Heart left ventricle (tissue), 16 donors: ENCODE measurements at regions not wholly inside any gene's neighbourhood (a gene's known extent, or its start where the extent isn't known, plus 50 kb on each side); places are given as distances from the start of the nearest gene placed in this dataset.
"Not testable (repeated sequence)": the region's sequence is repeated elsewhere in the genome, so short reads cannot be mapped to it uniquely, and the experiment has no call there.

Source experiments
- ATAC-seq, 4 donors: fragments of 200-7000 bp; cut with Tn5 transposase; one replicate each; pipeline ENCODE4 v1.9.1; 2020 to 2022; ENCODE audit warnings: moderate library complexity in 4 of 4, mild to moderate bottlenecking in 3 of 4, moderate number of reproducible peaks in 1 of 4
- DNase-seq, 5 donors: peaks; one replicate each; pipeline ENCODE4 v3.0.0-alpha.2; 2020
- H3K27ac ChIP-seq, 12 donors: fragments of 200-600 bp; sonication (generic) in 4 of 12; one replicate each; pipeline versions ENCODE4 v1.5.0 to v1.8.0; 2016 to 2022; ENCODE audit warnings: mild to moderate bottlenecking in 2 of 12
- H3K27me3 ChIP-seq, 9 donors: fragments of 200-600 bp; sonication (generic) in 2 of 9; one replicate each; pipeline versions ENCODE4 v1.5.1 to v1.8.0; 2016 to 2022; ENCODE audit warnings: mild to moderate bottlenecking in 3 of 9
- H3K36me3 ChIP-seq, 9 donors: fragments of 200-600 bp; sonication (generic) in 2 of 9; one replicate each; pipeline versions ENCODE4 v1.5.0 to v1.8.0; 2018 to 2022; ENCODE audit warnings: mild to moderate bottlenecking in 2 of 9
- H3K4me1 ChIP-seq, 12 donors: fragments of 200-600 bp; sonication (generic) in 4 of 12; one replicate each; pipeline versions ENCODE4 v1.5.0 to v1.8.0; 2016 to 2022; ENCODE audit warnings: mild to moderate bottlenecking in 3 of 12
- H3K4me3 ChIP-seq, 12 donors: fragments of 200-600 bp; sonication (generic) in 4 of 12; one replicate each; pipeline versions ENCODE4 v1.5.0 to v1.8.0; 2017 to 2022; ENCODE audit warnings: mild to moderate bottlenecking in 9 of 12, moderate library complexity in 4 of 12
- H3K9me3 ChIP-seq, 12 donors: fragments of 200-600 bp; sonication (generic) in 4 of 12; one replicate each; pipeline versions ENCODE4 v1.5.0 to v1.8.0; 2016 to 2022; ENCODE audit warnings: mild to moderate bottlenecking in 1 of 12
- POLR2A ChIP-seq, 2 donors: fragments of 450-650 bp; IDR thresholded peaks; one replicate each; pipeline ENCODE4 v1.6.1; 2017; ENCODE audit warnings: antibody characterized with exemption in 2 of 2, mild to moderate bottlenecking in 2 of 2, moderate library complexity in 2 of 2
- WGBS, 4 donors: extraction: QIAGEN DNeasy Blood & Tissue Kit in 2 of 4; methylation state at CpG; one replicate each; pipeline versions ENCODE4 v1.1.5 to v1.1.7; 2013 to 2018; 5-methylcytosine and 5-hydroxymethylcytosine counted together
- intact Hi-C, 10 donors: fragments of 100-400 bp; cut with DNase I; formaldehyde crosslinking; loops; one replicate each; pipeline versions ENCODE4 v1.11.1 to v1.14.2; 2022
- TF ChIP-seq, protein P1 (sequence below), 12 donors: fragments of 200-600 bp; sonication (generic) in 4 of 12; IDR thresholded peaks; one replicate each; pipeline versions ENCODE4 v1.5.0 to v1.8.0; 2018 to 2022; ENCODE audit warnings: antibody characterized with exemption in 12 of 12, mild to moderate bottlenecking in 5 of 12
- donor health status: ischemic (EF 13 %, LVEDD 7.1; RV severe dilation, severe dysfunction).
- donor health status: healthy with polysubstance abuse.
- donor health status: DM: no; HTN: yes; CAD: no.
- donor health status: DM: no; HTN: no; CAD: no.
- donor health status: ischemic (EF 25% LVEDD 6.9; RV normal size, moderate dysfunction).
- donor health status: ischemic (EF 25% LVEDD 5.7; RV mildly dilated, moderate dysfunction).
- donor health status: healthy.
- donor health status: DM: yes; HTN: yes; CAD: no.
- donor health status: ischemic (EF 35%, LVEDD 5.7; RV mildly dilated, moderate dysfunction).
- donor health status: nonischemic (EF 11% LVEDD 7.7; RV severe dilation, severe dysfunction).
- donor health status: DM: yes; HTN: yes; CAD: no.
- donor health status: PGD.
- donor health status: ischemic (EF 29% LVEDD 5.4; RV normal size, mild dysfunction).
- donor health status: nonischemic (EF 23%, LVEDD 6.1; RV moderate dilation, normal function).

DNA sequence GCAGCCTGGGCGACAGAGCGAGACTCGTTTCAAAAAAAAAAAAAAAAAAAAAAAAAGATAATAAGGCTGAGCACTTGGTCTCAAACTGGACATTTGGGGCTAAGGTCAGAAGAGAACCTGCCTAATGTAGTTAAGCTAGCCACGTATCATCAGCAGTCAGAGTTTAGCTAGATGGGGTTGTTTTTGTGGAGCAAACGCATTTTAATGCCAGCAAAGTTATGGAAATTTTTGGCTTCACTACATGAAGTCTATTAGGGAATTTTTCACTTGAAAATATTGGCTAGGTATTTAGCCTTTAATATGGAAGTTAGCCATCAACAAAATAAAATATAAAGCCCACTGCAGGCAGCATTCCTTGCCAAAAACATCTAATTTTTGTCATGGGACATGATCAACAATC, 902.9 kb upstream of the CDH18 start:
- DNase-seq, H3K27ac ChIP-seq, H3K36me3 ChIP-seq, H3K4me3 ChIP-seq, H3K4me1 ChIP-seq, H3K27me3 ChIP-seq, intact Hi-C loops, ATAC-seq, H3K9me3 ChIP-seq: not testable (repeated sequence)
- WGBS, 4 donors, result 85 to 89% (median 88%) methylated on average over 5 of the region's 5 CpGs

DNA sequence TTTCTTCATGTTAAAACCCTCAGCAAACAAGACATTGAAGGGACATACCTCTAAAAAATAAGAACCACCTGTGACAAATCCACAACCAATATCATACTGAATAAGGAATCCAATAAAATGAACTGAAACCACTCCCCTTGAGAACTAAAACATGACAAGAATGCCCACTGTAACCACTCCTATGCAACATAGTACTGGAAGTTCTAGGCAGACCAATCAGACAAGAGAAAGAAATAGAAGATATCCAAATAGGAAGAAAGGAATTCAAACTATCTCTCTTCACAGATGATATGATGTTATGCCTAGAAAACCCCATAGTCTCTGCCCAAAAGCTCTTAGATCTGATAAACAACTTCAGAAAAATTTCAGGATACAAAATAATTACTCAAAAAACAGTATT, 887.7 kb upstream of the CDH18 start:
- intact Hi-C loops, H3K4me1 ChIP-seq, H3K4me3 ChIP-seq, H3K27me3 ChIP-seq, ATAC-seq, H3K9me3 ChIP-seq, H3K36me3 ChIP-seq, H3K27ac ChIP-seq, DNase-seq: not testable (repeated sequence)

DNA sequence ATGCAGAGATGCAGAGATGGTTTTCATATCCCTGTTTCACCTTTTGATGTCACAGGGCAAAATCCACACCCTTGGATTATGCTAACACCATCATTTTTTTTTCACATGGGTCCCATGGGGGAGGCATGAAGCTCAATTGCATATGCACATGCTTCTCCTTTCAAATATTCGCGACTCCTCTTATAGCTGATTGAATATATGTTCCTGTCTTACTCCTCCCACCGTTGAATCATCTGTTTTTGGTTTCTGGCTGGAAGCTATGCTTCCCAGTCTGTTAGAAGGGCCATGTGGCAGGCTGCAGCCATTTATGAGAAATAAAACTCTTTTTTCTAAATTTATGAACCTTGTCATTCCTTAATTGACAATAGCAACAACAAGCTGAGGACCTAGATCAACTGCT, 877.9 kb upstream of the CDH18 start:
- H3K27me3 ChIP-seq, ATAC-seq, H3K4me3 ChIP-seq, H3K4me1 ChIP-seq, H3K36me3 ChIP-seq, DNase-seq, H3K9me3 ChIP-seq, intact Hi-C loops, H3K27ac ChIP-seq: not testable (repeated sequence)
- WGBS, 4 donors, result 69 to 83% (median 80%) methylated on average over 3 of the region's 3 CpGs

GRCh38 chr5:20833081-20833627, 845.2 kb upstream of the CDH18 start:
- Histone ChIP-seq H3K27me3 (no peaks in the 10 kb centered on the region), H3K4me3 (no peak overlapping the region), H3K9me3 (peaks cover 0 to 6% (median 0%) of the 10 kb centered on the region in 12 donors), H3K36me3 (no peaks in the 10 kb centered on the region), H3K27ac (no peak overlapping the region), H3K4me1 (no peaks in the 10 kb centered on the region)
- no peak for ATAC-seq
- WGBS, 4 donors, result 74 to 86% (median 79%) methylated on average over 4 of the region's 4 CpGs
- DNase-seq, result no peak
- TF ChIP-seq, protein P1, sequence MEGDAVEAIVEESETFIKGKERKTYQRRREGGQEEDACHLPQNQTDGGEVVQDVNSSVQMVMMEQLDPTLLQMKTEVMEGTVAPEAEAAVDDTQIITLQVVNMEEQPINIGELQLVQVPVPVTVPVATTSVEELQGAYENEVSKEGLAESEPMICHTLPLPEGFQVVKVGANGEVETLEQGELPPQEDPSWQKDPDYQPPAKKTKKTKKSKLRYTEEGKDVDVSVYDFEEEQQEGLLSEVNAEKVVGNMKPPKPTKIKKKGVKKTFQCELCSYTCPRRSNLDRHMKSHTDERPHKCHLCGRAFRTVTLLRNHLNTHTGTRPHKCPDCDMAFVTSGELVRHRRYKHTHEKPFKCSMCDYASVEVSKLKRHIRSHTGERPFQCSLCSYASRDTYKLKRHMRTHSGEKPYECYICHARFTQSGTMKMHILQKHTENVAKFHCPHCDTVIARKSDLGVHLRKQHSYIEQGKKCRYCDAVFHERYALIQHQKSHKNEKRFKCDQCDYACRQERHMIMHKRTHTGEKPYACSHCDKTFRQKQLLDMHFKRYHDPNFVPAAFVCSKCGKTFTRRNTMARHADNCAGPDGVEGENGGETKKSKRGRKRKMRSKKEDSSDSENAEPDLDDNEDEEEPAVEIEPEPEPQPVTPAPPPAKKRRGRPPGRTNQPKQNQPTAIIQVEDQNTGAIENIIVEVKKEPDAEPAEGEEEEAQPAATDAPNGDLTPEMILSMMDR (IDR thresholded peaks at IDR 0.05), result no peak
- TF ChIP-seq POLR2A (IDR thresholded peaks at IDR 0.05), result no peak
- intact Hi-C loops, result no loop called here

DNA sequence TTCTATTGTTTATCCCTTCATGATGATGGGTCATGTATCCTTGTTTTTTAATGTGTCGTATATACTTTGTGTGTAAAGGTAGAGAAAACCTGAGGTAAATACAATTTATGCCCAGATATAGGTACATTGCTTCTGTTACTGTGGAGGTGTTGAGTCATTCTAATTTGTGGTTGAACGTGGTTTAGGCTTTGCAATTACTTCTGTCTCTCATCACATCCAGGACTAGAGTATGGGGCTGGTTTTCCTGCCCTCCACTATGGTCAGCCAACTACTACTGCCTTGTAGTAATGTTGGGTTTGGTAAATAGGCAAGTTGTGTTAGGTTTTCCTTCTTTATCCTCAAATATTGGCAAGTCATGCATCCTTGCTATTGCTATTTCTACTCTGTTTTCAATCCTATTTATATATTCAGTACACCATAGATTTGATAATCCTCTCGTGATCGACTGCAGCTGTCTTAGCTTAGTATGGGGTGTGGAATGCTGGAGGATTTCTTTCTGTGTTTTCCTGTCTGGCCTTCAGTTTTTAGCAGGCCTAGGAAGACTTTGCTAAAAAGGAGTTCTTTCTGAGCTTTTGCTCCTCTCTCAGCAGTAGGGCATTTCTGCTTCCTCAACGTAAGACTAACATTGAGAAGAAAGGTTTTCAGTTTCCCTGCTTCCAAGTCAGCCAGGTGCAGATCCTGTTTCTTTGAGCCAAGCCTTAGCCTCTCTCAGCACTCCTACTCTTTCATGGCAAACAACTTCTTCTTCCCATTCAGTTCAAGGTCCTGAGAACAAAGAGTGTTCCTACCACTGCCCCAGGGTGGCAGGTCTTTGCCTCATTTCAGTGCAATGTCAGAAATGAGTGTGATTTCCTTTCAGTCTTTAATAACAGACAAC, 844.4 kb upstream of the CDH18 start:
- no peak for TF ChIP-seq POLR2A (IDR thresholded peaks at IDR 0.05)
- TF ChIP-seq, protein P1 (IDR thresholded peaks at IDR 0.05), result no peak
- peaks cover 0 to 6% (median 0%) of the 10 kb centered on the region in 12 donors for H3K9me3 ChIP-seq
- ATAC-seq, result no peak
- no peaks in the 10 kb centered on the region for H3K27me3 ChIP-seq
- H3K36me3 ChIP-seq, result no peaks in the 10 kb centered on the region
- H3K4me1 ChIP-seq, result no peaks in the 10 kb centered on the region
- no peak overlapping the region for H3K4me3 ChIP-seq
- DNase-seq, result no peak
- H3K27ac ChIP-seq, result no peak overlapping the region
- intact Hi-C loops, result no loop called here
- WGBS, 4 donors, result 70 to 87% (median 75%) methylated on average over 4 to 5 of the region's 5 CpGs

DNA sequence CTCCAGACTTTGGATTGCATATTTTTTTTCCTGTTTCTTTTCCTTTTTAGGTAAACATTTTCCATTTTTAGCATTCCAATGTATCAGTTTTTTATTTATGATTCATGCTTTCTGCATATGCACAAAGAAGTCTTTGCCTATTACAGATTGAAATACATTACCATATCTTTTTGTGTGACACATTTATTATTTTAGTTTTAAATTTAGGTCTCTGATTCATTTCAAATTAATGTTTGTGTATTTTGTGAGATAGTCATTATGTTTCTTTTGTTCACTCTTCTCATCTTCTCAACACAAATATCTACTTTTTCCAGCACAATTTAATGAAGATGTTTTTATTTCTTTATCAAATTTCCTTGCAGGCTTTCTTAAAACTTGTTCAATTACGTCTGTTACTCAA, 838.0 kb upstream of the CDH18 start:
- H3K27ac ChIP-seq, intact Hi-C loops, H3K9me3 ChIP-seq, H3K27me3 ChIP-seq, H3K36me3 ChIP-seq, DNase-seq, H3K4me1 ChIP-seq, H3K4me3 ChIP-seq, ATAC-seq: not testable (repeated sequence)
- WGBS, 4 donors, result 44 to 70% (median 60%) methylated on average over 1 of the region's 1 CpG

DNA sequence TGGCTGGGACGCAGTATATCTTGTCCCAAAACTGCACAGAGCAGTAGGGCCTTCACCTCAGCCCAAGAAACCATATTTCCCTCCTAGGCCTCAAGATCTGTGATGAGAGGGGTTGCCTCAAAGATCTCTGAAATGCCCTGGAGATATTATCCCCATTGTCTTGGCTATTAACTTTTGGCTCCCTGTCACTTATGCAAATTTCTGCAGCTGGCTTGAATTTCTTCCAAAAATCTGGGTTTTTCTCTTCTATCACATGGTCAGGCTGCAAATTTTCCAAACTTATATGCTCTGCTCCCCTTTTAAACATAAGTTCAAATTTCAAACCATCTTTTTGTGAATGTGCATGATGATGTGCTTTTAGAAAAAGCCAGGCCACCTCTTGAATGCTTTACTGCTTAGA, 809.2 kb upstream of the CDH18 start:
- DNase-seq, H3K4me3 ChIP-seq, ATAC-seq, H3K27me3 ChIP-seq, H3K36me3 ChIP-seq, H3K4me1 ChIP-seq, H3K27ac ChIP-seq, intact Hi-C loops, H3K9me3 ChIP-seq: not testable (repeated sequence)
- WGBS, 4 donors, result 87 to 100% (median 95%) methylated on average over 1 of the region's 1 CpG

GRCh38 chr5:20784755-20785154, 796.8 kb upstream of the CDH18 start:
- 70 to 91% (median 79%) methylated on average over 2 to 4 of the region's 5 CpGs for WGBS, 4 donors
- ATAC-seq, H3K36me3 ChIP-seq, H3K9me3 ChIP-seq, H3K27ac ChIP-seq, H3K27me3 ChIP-seq, DNase-seq, H3K4me3 ChIP-seq, intact Hi-C loops, H3K4me1 ChIP-seq: not testable (repeated sequence)

DNA sequence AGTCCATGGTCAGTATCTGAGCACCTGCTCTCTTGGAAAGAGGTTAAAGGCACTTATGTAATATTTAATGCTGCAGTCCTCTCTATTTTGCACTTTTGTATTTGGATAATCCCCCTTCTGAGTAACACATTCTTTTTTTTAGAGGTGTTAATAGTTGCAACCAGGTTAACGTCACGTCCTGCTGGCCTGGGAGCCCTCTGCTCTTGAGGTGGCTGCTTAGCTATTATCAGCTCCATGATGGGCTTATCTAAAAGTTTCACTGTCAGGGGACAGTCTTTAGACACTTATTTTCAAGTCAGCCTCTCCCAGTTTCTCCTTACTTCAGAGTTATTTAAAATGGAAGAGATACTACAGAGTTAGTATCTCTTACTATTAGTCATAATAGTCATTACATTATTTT, 795.5 kb upstream of the CDH18 start:
- H3K4me1 ChIP-seq, H3K27ac ChIP-seq, H3K9me3 ChIP-seq, H3K27me3 ChIP-seq, ATAC-seq, DNase-seq, H3K4me3 ChIP-seq, H3K36me3 ChIP-seq, intact Hi-C loops: not testable (repeated sequence)
- WGBS, 4 donors, result 19 to 45% (median 33%) methylated on average over 2 of the region's 2 CpGs
